ENCODE measurements at regions not wholly inside any gene's neighbourhood (a gene's known extent, or its start where the extent isn't known, plus 50 kb on each side); places are given as distances from the start of the nearest gene placed in this dataset.

- TF ChIP-seq CTCF (IDR thresholded peaks at IDR 0.05) (no peak), EZH2 (IDR thresholded peaks at IDR 0.05; ENCODE audit: borderline replicate concordance, insufficient read depth, low read depth, low read length, poor library complexity, severe bottlenecking) (no peak)
- Histone ChIP-seq H3K4me3 (ENCODE audit: control extremely low read depth in 1 of 5, extremely low read depth in 1 of 5, insufficient read depth in 1 of 5, low read depth in 2 of 5, low read length in 4 of 5) (no peak overlapping the region), H3K4me1 (ENCODE audit: control insufficient read depth in 2 of 2, insufficient read depth in 2 of 2, low read length in 2 of 2) (no peaks in the 10 kb centered on the region), H3K27ac (ENCODE audit: low read length in 2 of 2) (no peak overlapping the region), H3K4me2 (replicated peaks; ENCODE audit: low read depth, low read length, poor library complexity, severe bottlenecking) (no peak overlapping the region), H3K36me3 (replicated peaks in 1 of 2; ENCODE audit: control extremely low read depth in 1 of 2, control insufficient read depth in 1 of 2, extremely low read depth in 1 of 2, insufficient read depth in 2 of 2, low read length in 1 of 2) (no peaks in the 10 kb centered on the region), H3K9ac (ENCODE audit: low read length) (no peak overlapping the region), H3K9me3 (ENCODE audit: control extremely low read depth in 1 of 3, control insufficient read depth in 2 of 3, insufficient read depth in 1 of 3, low read length in 2 of 3) (peaks cover 0 to 1% (median 0%) of the 10 kb centered on the region in 3 donors), H3K27me3 (replicated peaks in 1 of 4; ENCODE audit: control extremely low read depth in 1 of 4, control insufficient read depth in 3 of 4, insufficient read depth in 4 of 4, low read length in 3 of 4) (no peaks in the 10 kb centered on the region), H2AFZ (ENCODE audit: insufficient read depth, low read depth, low read length, poor library complexity, severe bottlenecking) (no peak overlapping the region), H3K79me2 (ENCODE audit: control insufficient read depth, insufficient read depth, low read length) (no peaks in the 10 kb centered on the region), H4K20me1 (ENCODE audit: control insufficient read depth, insufficient read depth, low read length, poor library complexity, severe bottlenecking) (no peaks in the 10 kb centered on the region)
- WGBS (ENCODE audit: insufficient coverage): 83% methylated on average over 2 of the region's 8 CpGs
- CTCF ChIA-PET: no interaction called here
- ATAC-seq (ENCODE audit: low read depth) (no peak), DNase-seq (no peak)
- POLR2A ChIA-PET: no interaction called here
- Mint-ChIP-seq H3K27ac (no peak overlapping the region), H3K4me1 (no peaks in the 10 kb centered on the region), H3K4me3 (no peak overlapping the region), H3K9me3 (ENCODE audit: insufficient read depth) (no peaks in the 10 kb centered on the region), H3K27me3 (peaks cover 8% of the 10 kb centered on the region)
- intact Hi-C loops (cut with micrococcal nuclease): no loop called here
These were observed 113.0 kb upstream of the PFN2 start for GRCh38 chr3:150083655-150084042.

GRCh38 chr3:150082898-150083654 is 112.4 kb upstream of the PFN2 start:
- Mint-ChIP-seq H3K4me3 (no peak overlapping the region), H3K9me3 (ENCODE audit: insufficient read depth) (no peaks in the 10 kb centered on the region), H3K27ac (no peak overlapping the region), H3K27me3 (peaks cover 5% of the 10 kb centered on the region), H3K4me1 (no peaks in the 10 kb centered on the region)
- ChIA-PET CTCF (no interaction called here), POLR2A (no interaction called here)
- TF ChIP-seq EZH2 (IDR thresholded peaks at IDR 0.05; ENCODE audit: borderline replicate concordance, insufficient read depth, low read depth, low read length, poor library complexity, severe bottlenecking) (no peak), CTCF (IDR thresholded peaks at IDR 0.05) (no peak)
- WGBS (ENCODE audit: insufficient coverage): no CpG with 5 or more reads among the region's 2 CpGs
- Histone ChIP-seq H3K27ac (ENCODE audit: low read length in 2 of 2) (no peak overlapping the region), H2AFZ (ENCODE audit: insufficient read depth, low read depth, low read length, poor library complexity, severe bottlenecking) (no peak overlapping the region), H3K9me3 (ENCODE audit: control extremely low read depth in 1 of 3, control insufficient read depth in 2 of 3, insufficient read depth in 1 of 3, low read length in 2 of 3) (peaks cover 0 to 1% (median 0%) of the 10 kb centered on the region in 3 donors), H3K36me3 (replicated peaks in 1 of 2; ENCODE audit: control extremely low read depth in 1 of 2, control insufficient read depth in 1 of 2, extremely low read depth in 1 of 2, insufficient read depth in 2 of 2, low read length in 1 of 2) (no peaks in the 10 kb centered on the region), H3K4me3 (ENCODE audit: control extremely low read depth in 1 of 5, extremely low read depth in 1 of 5, insufficient read depth in 1 of 5, low read depth in 2 of 5, low read length in 4 of 5) (no peak overlapping the region), H3K27me3 (replicated peaks in 1 of 4; ENCODE audit: control extremely low read depth in 1 of 4, control insufficient read depth in 3 of 4, insufficient read depth in 4 of 4, low read length in 3 of 4) (no peaks in the 10 kb centered on the region), H3K4me2 (replicated peaks; ENCODE audit: low read depth, low read length, poor library complexity, severe bottlenecking) (no peak overlapping the region), H3K4me1 (ENCODE audit: control insufficient read depth in 2 of 2, insufficient read depth in 2 of 2, low read length in 2 of 2) (no peaks in the 10 kb centered on the region), H4K20me1 (ENCODE audit: control insufficient read depth, insufficient read depth, low read length, poor library complexity, severe bottlenecking) (no peaks in the 10 kb centered on the region), H3K79me2 (ENCODE audit: control insufficient read depth, insufficient read depth, low read length) (no peaks in the 10 kb centered on the region), H3K9ac (ENCODE audit: low read length) (no peak overlapping the region)
- no peak for ATAC-seq (ENCODE audit: low read depth)
- intact Hi-C loops (cut with micrococcal nuclease): no loop called here
- DNase-seq: no peak
